HG03575 (cell line): ENCODE measurements at regions not wholly inside any gene's neighbourhood (a gene's known extent, or its start where the extent isn't known, plus 50 kb on each side); places are given as distances from the start of the nearest gene placed in this dataset.
"Not testable (repeated sequence)": the region's sequence is repeated elsewhere in the genome, so short reads cannot be mapped to it uniquely, and the experiment has no call there.

ENCODE experiments used
- ATAC-seq: cut with Tn5 transposase; IDR thresholded peaks from one replicate; pipeline ENCODE4 v1.9.1; 2021; ENCODE audit not compliant: unreplicated experiment, insufficient number of reproducible peaks, low FRiP score; ENCODE audit errors: extremely low read depth

GRCh38 chr3:180383332-180384020, 218.5 kb upstream of the TTC14 start:
- ATAC-seq = no peak

- ATAC-seq = no peak
These were observed 211.7 kb upstream of the TTC14 start for GRCh38 chr3:180390313-180390712.

- ATAC-seq = no peak
These were observed 211.0 kb upstream of the TTC14 start for GRCh38 chr3:180391001-180391400.

GRCh38 chr3:180401226-180401625, 200.7 kb upstream of the TTC14 start:
- ATAC-seq = no peak

- no peak for ATAC-seq
These were observed 199.4 kb upstream of the TTC14 start for GRCh38 chr3:180402471-180403073.

GRCh38 chr3:180403156-180403555, 198.8 kb upstream of the TTC14 start:
- ATAC-seq = no peak

- ATAC-seq = no peak
These were observed 193.3 kb upstream of the TTC14 start for GRCh38 chr3:180408654-180409053.

GRCh38 chr3:180409170-180409569, 192.8 kb upstream of the TTC14 start:
- ATAC-seq = no peak

GRCh38 chr3:180409883-180410282, 192.1 kb upstream of the TTC14 start:
- ATAC-seq = no peak

GRCh38 chr3:180414157-180414556, 187.8 kb upstream of the TTC14 start:
- ATAC-seq = no peak

- no peak for ATAC-seq
These were observed 185.8 kb upstream of the TTC14 start for GRCh38 chr3:180416111-180416594.

GRCh38 chr3:180417241-180417640, 184.7 kb upstream of the TTC14 start:
- no peak for ATAC-seq

GRCh38 chr3:180420016-180420415, 181.9 kb upstream of the TTC14 start:
- ATAC-seq = no peak

GRCh38 chr3:180420804-180421203, 181.2 kb upstream of the TTC14 start:
- no peak for ATAC-seq

GRCh38 chr3:180421221-180421620, 180.7 kb upstream of the TTC14 start:
- ATAC-seq = no peak

GRCh38 chr3:180421721-180422120, 180.2 kb upstream of the TTC14 start:
- ATAC-seq = no peak

- not testable (repeated sequence) for ATAC-seq
These were observed 177.7 kb upstream of the TTC14 start for GRCh38 chr3:180424305-180424704.

GRCh38 chr3:180430896-180431295, 171.1 kb upstream of the TTC14 start:
- ATAC-seq = no peak

- ATAC-seq = no peak
These were observed 168.8 kb upstream of the TTC14 start for GRCh38 chr3:180433152-180433551.

- no peak for ATAC-seq
These were observed 154.8 kb upstream of the TTC14 start for GRCh38 chr3:180447136-180447535.

- not testable (repeated sequence) for ATAC-seq
These were observed 153.6 kb upstream of the TTC14 start for GRCh38 chr3:180448407-180448806.
